Lower leg skin (tissue), 3 donors: ENCODE measurements at regions not wholly inside any gene's neighbourhood (a gene's known extent, or its start where the extent isn't known, plus 50 kb on each side); places are given as distances from the start of the nearest gene placed in this dataset.

Source experiments
- POLR2A ChIP-seq, 2 donors: fragments of 450-650 bp; IDR thresholded peaks; one replicate each; pipeline ENCODE4 v1.6.1; 2016 to 2017; ENCODE audit warnings: antibody characterized with exemption in 2 of 2, mild to moderate bottlenecking in 1 of 2, moderate library complexity in 1 of 2
- TF ChIP-seq, protein P1 (sequence below), 3 donors: fragments of 450-650 bp; IDR thresholded peaks; one replicate each; pipeline ENCODE4 v1.5.1; 2016; ENCODE audit warnings: antibody characterized with exemption in 3 of 3, mild to moderate bottlenecking in 3 of 3, moderate library complexity in 2 of 3

DNA sequence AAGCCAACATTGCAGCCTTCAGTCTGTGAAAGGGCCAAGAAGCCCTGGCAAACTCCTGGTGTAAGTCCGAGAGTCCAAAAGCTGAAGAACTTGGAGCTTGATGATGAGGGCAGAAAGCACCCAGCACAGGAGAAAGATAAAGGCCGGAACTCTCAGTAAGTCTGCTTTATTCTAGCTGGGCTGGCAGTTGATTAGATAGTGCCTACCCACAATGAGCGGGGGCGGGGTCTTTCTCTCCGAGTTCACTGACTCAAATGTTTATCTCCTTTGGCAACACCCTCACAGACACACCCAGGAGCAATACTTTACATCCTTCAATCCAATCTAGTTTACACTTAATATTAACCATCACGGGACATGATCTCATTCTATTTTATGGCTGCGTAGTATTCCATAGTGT lies 1317.1 kb downstream of the SLITRK1 start:
- TF ChIP-seq, protein P1, sequence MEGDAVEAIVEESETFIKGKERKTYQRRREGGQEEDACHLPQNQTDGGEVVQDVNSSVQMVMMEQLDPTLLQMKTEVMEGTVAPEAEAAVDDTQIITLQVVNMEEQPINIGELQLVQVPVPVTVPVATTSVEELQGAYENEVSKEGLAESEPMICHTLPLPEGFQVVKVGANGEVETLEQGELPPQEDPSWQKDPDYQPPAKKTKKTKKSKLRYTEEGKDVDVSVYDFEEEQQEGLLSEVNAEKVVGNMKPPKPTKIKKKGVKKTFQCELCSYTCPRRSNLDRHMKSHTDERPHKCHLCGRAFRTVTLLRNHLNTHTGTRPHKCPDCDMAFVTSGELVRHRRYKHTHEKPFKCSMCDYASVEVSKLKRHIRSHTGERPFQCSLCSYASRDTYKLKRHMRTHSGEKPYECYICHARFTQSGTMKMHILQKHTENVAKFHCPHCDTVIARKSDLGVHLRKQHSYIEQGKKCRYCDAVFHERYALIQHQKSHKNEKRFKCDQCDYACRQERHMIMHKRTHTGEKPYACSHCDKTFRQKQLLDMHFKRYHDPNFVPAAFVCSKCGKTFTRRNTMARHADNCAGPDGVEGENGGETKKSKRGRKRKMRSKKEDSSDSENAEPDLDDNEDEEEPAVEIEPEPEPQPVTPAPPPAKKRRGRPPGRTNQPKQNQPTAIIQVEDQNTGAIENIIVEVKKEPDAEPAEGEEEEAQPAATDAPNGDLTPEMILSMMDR (IDR thresholded peaks at IDR 0.05) = no peak
- no peak for TF ChIP-seq POLR2A (IDR thresholded peaks at IDR 0.05)
